ENCODE measurements at regions not wholly inside any gene's neighbourhood (a gene's known extent, or its start where the extent isn't known, plus 50 kb on each side); places are given as distances from the start of the nearest gene placed in this dataset.

- Histone ChIP-seq H3K9me2 (ENCODE audit: insufficient read depth) (peaks cover 4% of the 10 kb centered on the region; the same call in 1 of the 2 replicates), H3K4me3 (no peak overlapping the region), H3K79me2 (replicated peaks; ENCODE audit: insufficient read depth) (no peaks in the 10 kb centered on the region), H3K4me1 (ENCODE audit: insufficient read depth) (no peaks in the 10 kb centered on the region), H3K27me3 (ENCODE audit: insufficient read depth) (no peaks in the 10 kb centered on the region), H3K27ac (ENCODE audit: low read depth) (no peak overlapping the region), H4K20me1 (replicated peaks; ENCODE audit: insufficient read depth) (no peaks in the 10 kb centered on the region), H3F3A (replicated peaks; ENCODE audit: low read depth) (no peaks in the 10 kb centered on the region), H2AFZ (no peak overlapping the region), H3K4me2 (no peak overlapping the region), H3K36me3 (ENCODE audit: insufficient read depth) (no peaks in the 10 kb centered on the region)
- no peaks in the 10 kb centered on the region for H3K36me3 Mint-ChIP-seq (ENCODE audit: low read depth)
- H3K4me1 Mint-ChIP-seq, result no peaks in the 10 kb centered on the region
- H3K9me3 Mint-ChIP-seq, result no peaks in the 10 kb centered on the region
- H3K4me3 Mint-ChIP-seq, result no peak overlapping the region
- no peaks in the 10 kb centered on the region for H3K27me3 Mint-ChIP-seq (ENCODE audit: insufficient read depth, low read depth, poor library complexity)
- ATAC-seq (no peak), DNase-seq (ENCODE audit: low spot score) (no peak)
- no peak for TF ChIP-seq ZNF462 (CRISPR knock-in tag; IDR thresholded peaks at IDR 0.05)
- no peak for TF ChIP-seq EZH2 (IDR thresholded peaks at IDR 0.05; ENCODE audit: low read depth, unreplicated experiment)
- no peak for TF ChIP-seq REST (IDR thresholded peaks at IDR 0.05; ENCODE audit: unreplicated experiment)
- TF ChIP-seq CREB1 (CRISPR knock-in tag; IDR thresholded peaks at IDR 0.05; ENCODE audit: low read depth), result no peak
- TF ChIP-seq ZNF331 (CRISPR knock-in tag; IDR thresholded peaks at IDR 0.05; ENCODE audit: low read depth), result no peak
- no peak for TF ChIP-seq EZH2phosphoT487 (IDR thresholded peaks at IDR 0.05; ENCODE audit: unreplicated experiment)
- TF ChIP-seq STAT1 (IDR thresholded peaks at IDR 0.05; ENCODE audit: unreplicated experiment), result no peak
- no peak for TF ChIP-seq JUNB (IDR thresholded peaks at IDR 0.05; ENCODE audit: unreplicated experiment)
- TF ChIP-seq CTCF (conservative IDR thresholded peaks at IDR 0.05; ENCODE audit: low read depth in 2 of 2), result no peak
- no peak for TF ChIP-seq NANOG (IDR thresholded peaks at IDR 0.05; ENCODE audit: borderline replicate concordance)
- TF ChIP-seq ETS1 (IDR thresholded peaks at IDR 0.05), result no peak
- TF ChIP-seq ZNF114 (CRISPR knock-in tag; IDR thresholded peaks at IDR 0.05), result no peak
- TF ChIP-seq POLR2AphosphoS5 (IDR thresholded peaks at IDR 0.05; ENCODE audit: low read depth), result no peak
- no peak overlapping the region for H3K27ac Mint-ChIP-seq
Measured at GRCh38 chr13:80000684-80001509, 340.0 kb downstream of the SPRY2 start.

Data from GM23338 (cell line).